Tibial nerve (tissue), 4 donors: ENCODE measurements at regions not wholly inside any gene's neighbourhood (a gene's known extent, or its start where the extent isn't known, plus 50 kb on each side); places are given as distances from the start of the nearest gene placed in this dataset.

Experiments used
- DNase-seq, 2 donors: peaks; one replicate each; pipeline ENCODE4 v3.0.0-alpha.2; 2019; ENCODE audit warnings: low spot score in 2 of 2
- H3K27ac ChIP-seq, 4 donors: fragments of 200-600 bp; sonication (generic) in 3 of 4; one replicate each; pipeline ENCODE4 v1.5.1; 2017 to 2019; ENCODE audit warnings: mild to moderate bottlenecking in 1 of 4
- H3K27me3 ChIP-seq, 2 donors: fragments of 200-600 bp; sonication (generic) in 1 of 2; one replicate each; pipeline versions ENCODE4 v1.5.1 to v1.6.0; 2017 to 2019
- H3K36me3 ChIP-seq, 3 donors: fragments of 200-600 bp; sonication (generic); one replicate each; pipeline ENCODE4 v1.5.1; 2018 to 2019
- H3K4me1 ChIP-seq, 4 donors: fragments of 200-600 bp; sonication (generic) in 3 of 4; one replicate each; pipeline ENCODE4 v1.5.1; 2017 to 2019
- H3K4me3 ChIP-seq, 4 donors: fragments of 200-600 bp; sonication (generic) in 3 of 4; one replicate each; pipeline ENCODE4 v1.5.1; 2017 to 2019; ENCODE audit warnings: mild to moderate bottlenecking in 1 of 4, moderate library complexity in 1 of 4
- H3K9me3 ChIP-seq, 4 donors: fragments of 200-600 bp; sonication (generic) in 3 of 4; one replicate each; pipeline ENCODE4 v1.5.1; 2017 to 2019
- CTCF ChIP-seq, 5 experiments: fragments of 200-600 bp in 3 of 5; fragments of 450-650 bp in 2 of 5; sonication (generic) in 3 of 5; IDR thresholded peaks; one replicate each; pipeline ENCODE4 v1.5.1; 2016 to 2019; ENCODE audit warnings: antibody characterized with exemption in 5 of 5, mild to moderate bottlenecking in 3 of 5, moderate library complexity in 2 of 5
- EP300 ChIP-seq, 2 donors: sonication (generic); formaldehyde crosslinking; IDR thresholded peaks; one replicate each; pipeline ENCODE4 v1.6.1; 2017; ENCODE audit warnings: antibody characterized with exemption in 2 of 2, mild to moderate bottlenecking in 1 of 2
- POLR2A ChIP-seq, 2 donors: fragments of 450-650 bp; IDR thresholded peaks; one replicate each; pipeline ENCODE4 v1.6.1; 2017; ENCODE audit warnings: antibody characterized with exemption in 2 of 2, mild to moderate bottlenecking in 2 of 2, moderate library complexity in 2 of 2
- WGBS, 2 donors: methylation state at CpG; one replicate each; pipeline ENCODE4 v1.1.5; 2018; 5-methylcytosine and 5-hydroxymethylcytosine counted together

- H3K4me3 ChIP-seq: no peak overlapping the region
- H3K4me1 ChIP-seq: no peaks in the 10 kb centered on the region
- H3K36me3 ChIP-seq: no peaks in the 10 kb centered on the region
- no peak for DNase-seq
- H3K27me3 ChIP-seq: no peaks in the 10 kb centered on the region
- H3K9me3 ChIP-seq: no peaks in the 10 kb centered on the region
- TF ChIP-seq POLR2A (IDR thresholded peaks at IDR 0.05) (no peak), EP300 (IDR thresholded peaks at IDR 0.05) (no peak), CTCF (IDR thresholded peaks at IDR 0.05) (no peak)
- WGBS, 2 donors: 49 to 56% methylated on average over 2 of the region's 2 CpGs
- no peak overlapping the region for H3K27ac ChIP-seq
Measured at GRCh38 chr18:29540548-29540947, 1363.6 kb upstream of the CDH2 start.

- TF ChIP-seq POLR2A (IDR thresholded peaks at IDR 0.05) (no peak), EP300 (IDR thresholded peaks at IDR 0.05) (no peak), CTCF (IDR thresholded peaks at IDR 0.05) (no peak)
- no peak for DNase-seq
- Histone ChIP-seq H3K27ac (no peak overlapping the region), H3K4me1 (no peaks in the 10 kb centered on the region), H3K36me3 (no peaks in the 10 kb centered on the region), H3K9me3 (peaks cover 0 to 7% (median 0%) of the 10 kb centered on the region in 4 donors), H3K4me3 (no peak overlapping the region), H3K27me3 (no peaks in the 10 kb centered on the region)
Measured at GRCh38 chr18:29531746-29532145, 1354.8 kb upstream of the CDH2 start.

GRCh38 chr18:29523371-29523770 lies 1346.4 kb upstream of the CDH2 start:
- H3K27me3 ChIP-seq: no peaks in the 10 kb centered on the region
- WGBS, 2 donors: 89 to 94% methylated on average over 3 of the region's 3 CpGs
- TF ChIP-seq EP300 (IDR thresholded peaks at IDR 0.05) (no peak), CTCF (IDR thresholded peaks at IDR 0.05) (no peak), POLR2A (IDR thresholded peaks at IDR 0.05) (no peak)
- H3K36me3 ChIP-seq: no peaks in the 10 kb centered on the region
- H3K4me3 ChIP-seq: no peak overlapping the region
- H3K27ac ChIP-seq: no peak overlapping the region
- no peak for DNase-seq
- no peaks in the 10 kb centered on the region for H3K4me1 ChIP-seq
- H3K9me3 ChIP-seq: no peaks in the 10 kb centered on the region

GRCh38 chr18:29512761-29513160 lies 1335.8 kb upstream of the CDH2 start:
- no peaks in the 10 kb centered on the region for H3K4me1 ChIP-seq
- H3K4me3 ChIP-seq: no peak overlapping the region
- DNase-seq: no peak
- peaks cover 0 to 7% (median 0%) of the 10 kb centered on the region in 4 donors for H3K9me3 ChIP-seq
- WGBS, 2 donors: 50 to 59% methylated on average over 3 of the region's 3 CpGs
- no peak overlapping the region for H3K27ac ChIP-seq
- TF ChIP-seq CTCF (IDR thresholded peaks at IDR 0.05) (no peak), EP300 (IDR thresholded peaks at IDR 0.05) (no peak), POLR2A (IDR thresholded peaks at IDR 0.05) (no peak)
- H3K27me3 ChIP-seq: no peaks in the 10 kb centered on the region
- H3K36me3 ChIP-seq: no peaks in the 10 kb centered on the region

GRCh38 chr18:29512203-29512602 lies 1335.3 kb upstream of the CDH2 start:
- no peak for TF ChIP-seq POLR2A (IDR thresholded peaks at IDR 0.05)

DNA sequence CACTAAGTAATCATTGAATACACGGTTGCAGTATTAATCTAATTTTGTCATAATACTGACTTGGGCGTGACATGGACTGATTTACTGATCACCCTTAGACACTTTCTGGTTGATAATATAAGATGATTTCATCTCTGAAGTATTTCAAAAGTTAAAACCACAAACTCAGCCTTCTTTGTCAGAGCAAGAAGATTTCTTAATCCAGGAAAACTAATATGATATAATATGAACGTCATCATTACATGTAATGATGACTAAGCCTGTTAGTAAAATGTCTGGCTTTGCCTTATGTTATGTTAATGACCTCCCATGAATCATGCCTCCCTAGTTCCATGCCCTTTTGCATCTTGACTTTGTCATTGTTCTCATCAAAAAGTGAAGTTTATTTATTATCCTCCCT lies 1325.0 kb upstream of the CDH2 start:
- DNase-seq: no peak
- no peaks in the 10 kb centered on the region for H3K4me1 ChIP-seq
- H3K9me3 ChIP-seq: no peaks in the 10 kb centered on the region
- H3K4me3 ChIP-seq: no peak overlapping the region
- H3K36me3 ChIP-seq: no peaks in the 10 kb centered on the region
- TF ChIP-seq CTCF (IDR thresholded peaks at IDR 0.05) (no peak), POLR2A (IDR thresholded peaks at IDR 0.05) (no peak), EP300 (IDR thresholded peaks at IDR 0.05) (no peak)
- 69 to 72% methylated on average over 3 of the region's 3 CpGs for WGBS, 2 donors
- H3K27me3 ChIP-seq: no peaks in the 10 kb centered on the region
- no peak overlapping the region for H3K27ac ChIP-seq

More at GRCh38 chr18:29512203-29512602, 1335.3 kb upstream of the CDH2 start:
- no peak overlapping the region for H3K4me3 ChIP-seq
- no peaks in the 10 kb centered on the region for H3K4me1 ChIP-seq
- H3K9me3 ChIP-seq: peaks cover 0 to 7% (median 0%) of the 10 kb centered on the region in 4 donors
- DNase-seq: no peak
- H3K27ac ChIP-seq: no peak overlapping the region
- H3K27me3 ChIP-seq: no peaks in the 10 kb centered on the region
- no peaks in the 10 kb centered on the region for H3K36me3 ChIP-seq
